ENCODE measurements at regions not wholly inside any gene's neighbourhood (a gene's known extent, or its start where the extent isn't known, plus 50 kb on each side); places are given as distances from the start of the nearest gene placed in this dataset.

GRCh38 chrX:65045001-65045400 lies 68.8 kb upstream of the ZC4H2 start:
- no peak for DNase-seq (ENCODE audit: low spot score)
- Histone ChIP-seq H3K27me3 (no peaks in the 10 kb centered on the region), H3K27ac (no peak overlapping the region), H3K4me2 (no peak overlapping the region), H3K4me3 (no peak overlapping the region), H3K4me1 (ENCODE audit: insufficient read depth) (no peaks in the 10 kb centered on the region), H3K9me2 (replicated peaks; ENCODE audit: insufficient read depth) (no peaks in the 10 kb centered on the region), H3K9me3 (ENCODE audit: low read depth) (no peaks in the 10 kb centered on the region), H3K36me3 (replicated peaks; ENCODE audit: insufficient read depth, low read depth) (no peaks in the 10 kb centered on the region), H3K79me2 (no peaks in the 10 kb centered on the region), H4K20me1 (ENCODE audit: insufficient read depth, poor library complexity, severe bottlenecking) (no peaks in the 10 kb centered on the region), H2AFZ (no peak overlapping the region)
- 74% methylated on average over 3 of the region's 3 CpGs for WGBS (ENCODE audit: low lambda C conversion rate, missing lambda C conversion rate)
- no peak for TF ChIP-seq CTCF (IDR thresholded peaks at IDR 0.05; ENCODE audit: poor library complexity)
- TF ChIP-seq EZH2phosphoT487 (IDR thresholded peaks at IDR 0.05; ENCODE audit: low read depth, severe bottlenecking, unreplicated experiment) = no peak
- TF ChIP-seq EZH2 (IDR thresholded peaks at IDR 0.05; ENCODE audit: borderline replicate concordance) = no peak

DNA sequence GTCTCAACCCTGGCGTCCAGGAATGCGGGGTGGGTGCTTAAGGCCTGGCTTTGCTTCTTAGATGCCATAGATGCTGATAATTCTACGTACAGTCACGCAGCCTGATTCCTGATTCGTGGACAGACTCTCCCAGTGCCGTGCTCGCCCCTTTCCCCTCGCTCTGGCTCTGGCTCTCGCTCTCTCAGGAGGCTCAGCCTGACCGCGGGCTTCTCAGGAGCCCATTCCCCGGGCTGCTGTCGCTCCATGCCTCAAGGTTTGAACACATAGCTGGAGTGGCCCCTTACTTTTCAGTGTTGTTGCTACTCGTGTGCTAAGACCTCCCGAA lies 59.2 kb upstream of the ZC4H2 start:
- whole genome bisulfite sequencing (ENCODE audit: low lambda C conversion rate, missing lambda C conversion rate) = 42% methylated on average over 15 of the region's 15 CpGs
- H3K79me2 ChIP-seq = peaks cover 21% of the 10 kb centered on the region
- peak overlapping the region; percentile 77 for H3K4me2 ChIP-seq
- peak overlapping the region; percentile 73 for H3K4me3 ChIP-seq
- peak; percentile 50 for DNase-seq (ENCODE audit: low spot score)
- TF ChIP-seq EZH2phosphoT487 (IDR thresholded peaks at IDR 0.05; ENCODE audit: low read depth, severe bottlenecking, unreplicated experiment) (no peak), EZH2 (IDR thresholded peaks at IDR 0.05; ENCODE audit: borderline replicate concordance) (no peak), CTCF (IDR thresholded peaks at IDR 0.05; ENCODE audit: poor library complexity) (no peak)
- no peaks in the 10 kb centered on the region for H4K20me1 ChIP-seq (ENCODE audit: insufficient read depth, poor library complexity, severe bottlenecking)
- no peaks in the 10 kb centered on the region for H3K9me2 ChIP-seq (replicated peaks; ENCODE audit: insufficient read depth)
- peak overlapping the region; percentile 80 for H2AFZ ChIP-seq
- H3K9me3 ChIP-seq (ENCODE audit: low read depth) = no peaks in the 10 kb centered on the region
- no peaks in the 10 kb centered on the region for H3K27me3 ChIP-seq
- peak overlapping the region; percentile 79 for H3K27ac ChIP-seq
- H3K36me3 ChIP-seq (replicated peaks; ENCODE audit: insufficient read depth, low read depth) = no peaks in the 10 kb centered on the region
- no peaks in the 10 kb centered on the region for H3K4me1 ChIP-seq (ENCODE audit: insufficient read depth)

DNA sequence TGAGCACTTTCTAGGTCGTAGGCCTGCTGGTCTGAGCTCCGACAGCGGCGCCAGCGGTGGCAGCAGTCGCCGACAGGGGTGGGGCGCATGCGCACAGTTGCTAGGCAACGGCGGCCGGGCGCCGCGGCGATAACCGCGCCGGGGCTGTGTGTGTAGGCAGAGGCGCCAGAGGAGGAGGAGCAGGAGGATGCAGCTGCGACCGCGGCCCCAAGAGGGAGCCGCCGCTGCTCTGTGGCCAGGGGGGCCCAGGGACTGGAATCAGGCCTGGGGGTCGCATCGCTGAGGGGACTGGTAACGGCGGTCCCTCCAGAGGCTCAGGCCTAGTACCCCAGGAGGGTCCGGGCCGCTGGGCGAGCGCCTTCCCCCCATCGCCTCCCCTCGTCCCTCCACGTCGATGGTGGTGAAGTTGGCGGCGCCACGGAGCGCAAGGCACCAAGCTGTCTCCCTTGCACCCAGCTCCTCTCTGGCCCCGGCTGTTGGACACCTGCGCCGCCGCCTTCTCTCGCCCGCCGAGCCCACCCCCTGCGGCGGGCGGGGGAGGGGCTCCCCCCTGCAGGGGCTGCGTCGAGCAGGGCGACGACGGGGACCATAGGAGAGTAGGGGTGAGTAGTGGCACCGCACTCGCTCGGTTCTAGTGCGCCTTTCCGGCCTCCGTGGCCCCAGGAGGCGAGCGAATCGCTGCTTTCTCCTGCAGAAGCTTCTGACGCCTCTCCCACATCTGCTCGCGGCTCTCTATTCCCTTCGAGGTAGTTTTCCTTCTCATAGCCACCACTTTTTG lies 58.6 kb upstream of the ZC4H2 start, which contains the start of gene ZC3H12B:
Gene ZC3H12B, plus strand, starts transcription at position 159 of the 778 bp plus-strand sequence.
- peak within 1 kb of the TSS; percentile 77 for H3K4me2 ChIP-seq
- peak within 1 kb of the TSS; percentile 79 for H3K27ac ChIP-seq
- no peaks in the 10 kb centered on the region for H4K20me1 ChIP-seq (ENCODE audit: insufficient read depth, poor library complexity, severe bottlenecking)
- H3K79me2 ChIP-seq = peaks cover 21% of the 10 kb centered on the region
- no peaks in the 10 kb centered on the region for H3K9me3 ChIP-seq (ENCODE audit: low read depth)
- H3K4me3 ChIP-seq = peak within 1 kb of the TSS; percentile 73
- 44% methylated on average over 41 of the region's 69 CpGs for WGBS (ENCODE audit: low lambda C conversion rate, missing lambda C conversion rate)
- peak; percentile 91 for DNase-seq (ENCODE audit: low spot score)
- TF ChIP-seq EZH2phosphoT487 (IDR thresholded peaks at IDR 0.05; ENCODE audit: low read depth, severe bottlenecking, unreplicated experiment) = no peak
- TF ChIP-seq EZH2 (IDR thresholded peaks at IDR 0.05; ENCODE audit: borderline replicate concordance) = no peak
- TF ChIP-seq CTCF (IDR thresholded peaks at IDR 0.05; ENCODE audit: poor library complexity) = peak; percentile 37
- no peaks in the 10 kb centered on the region for H3K27me3 ChIP-seq
- no peaks in the 10 kb centered on the region for H3K4me1 ChIP-seq (ENCODE audit: insufficient read depth)
- peak within 1 kb of the TSS; percentile 80 for H2AFZ ChIP-seq
- H3K9me2 ChIP-seq (replicated peaks; ENCODE audit: insufficient read depth) = no peaks in the 10 kb centered on the region
- no peaks in the 10 kb centered on the region for H3K36me3 ChIP-seq (replicated peaks; ENCODE audit: insufficient read depth, low read depth)

Data from hepatocyte (in vitro differentiated cells).